ENCODE measurements at regions not wholly inside any gene's neighbourhood (a gene's known extent, or its start where the extent isn't known, plus 50 kb on each side); places are given as distances from the start of the nearest gene placed in this dataset.

- Histone ChIP-seq H3K27me3 (replicated peaks; ENCODE audit: insufficient read depth, low read depth, low read length, poor library complexity) (no peaks in the 10 kb centered on the region), H3K36me3 (ENCODE audit: insufficient read depth, low read length, poor library complexity, severe bottlenecking) (no peaks in the 10 kb centered on the region), H3K9me3 (ENCODE audit: low read depth, low read length, poor library complexity, severe bottlenecking) (no peaks in the 10 kb centered on the region), H3K4me3 (ENCODE audit: low read depth, low read length, poor library complexity, severe bottlenecking) (no peak overlapping the region), H3K27ac (ENCODE audit: low read depth, low read length, poor library complexity, severe bottlenecking) (no peak overlapping the region), H3K4me1 (ENCODE audit: insufficient read depth, low read length, poor library complexity, severe bottlenecking) (peaks cover 12% of the 10 kb centered on the region)
- TF ChIP-seq CTCF (conservative IDR thresholded peaks at IDR 0.05; ENCODE audit: low read depth, low read length) (no peak), EZH2 (IDR thresholded peaks at IDR 0.05; ENCODE audit: borderline replicate concordance, low read depth, low read length, poor library complexity, severe bottlenecking) (no peak)
- ChIA-PET CTCF (no interaction called here), POLR2A (ENCODE audit: low non-redundant PET) (no interaction called here)
- peak; percentile 90 for DNase-seq (ENCODE audit: low spot score)
- BruUV-seq (replicated peaks), result no TSS peak
- intact Hi-C loops (cut with micrococcal nuclease; ENCODE audit: unreplicated experiment), result loop anchor here (10.0 kb wide), 1 partner anchor 712 kb away; the partner anchor contains the start of gene LRFN5
These were observed 710.0 kb downstream of the LRFN5 start for GRCh38 chr14:42316693-42317092.

GRCh38 chr14:42311876-42312275 is 705.2 kb downstream of the LRFN5 start:
- Histone ChIP-seq H3K4me3 (ENCODE audit: low read depth, low read length, poor library complexity, severe bottlenecking) (no peak overlapping the region), H3K9me3 (ENCODE audit: low read depth, low read length, poor library complexity, severe bottlenecking) (peaks cover 13% of the 10 kb centered on the region), H3K36me3 (ENCODE audit: insufficient read depth, low read length, poor library complexity, severe bottlenecking) (no peaks in the 10 kb centered on the region), H3K4me1 (ENCODE audit: insufficient read depth, low read length, poor library complexity, severe bottlenecking) (peaks cover 7% of the 10 kb centered on the region), H3K27ac (ENCODE audit: low read depth, low read length, poor library complexity, severe bottlenecking) (no peak overlapping the region), H3K27me3 (replicated peaks; ENCODE audit: insufficient read depth, low read depth, low read length, poor library complexity) (no peaks in the 10 kb centered on the region)
- ChIA-PET POLR2A (ENCODE audit: low non-redundant PET) (no interaction called here), CTCF (no interaction called here)
- TF ChIP-seq CTCF (conservative IDR thresholded peaks at IDR 0.05; ENCODE audit: low read depth, low read length) (no peak), EZH2 (IDR thresholded peaks at IDR 0.05; ENCODE audit: borderline replicate concordance, low read depth, low read length, poor library complexity, severe bottlenecking) (no peak)
- BruUV-seq (replicated peaks), result no TSS peak
- DNase-seq (ENCODE audit: low spot score), result no peak
- intact Hi-C loops (cut with micrococcal nuclease; ENCODE audit: unreplicated experiment), result loop anchor here (10.0 kb wide), 1 partner anchor 707 kb away; the partner anchor contains the start of gene LRFN5

GRCh38 chr14:42307239-42307825 is 700.7 kb downstream of the LRFN5 start:
- no peak overlapping the region for H3K4me3 ChIP-seq (ENCODE audit: low read depth, low read length, poor library complexity, severe bottlenecking)
- DNase-seq (ENCODE audit: low spot score), result no peak
- no peak overlapping the region for H3K27ac ChIP-seq (ENCODE audit: low read depth, low read length, poor library complexity, severe bottlenecking)
- ChIA-PET POLR2A (ENCODE audit: low non-redundant PET) (no interaction called here), CTCF (no interaction called here)
- no peaks in the 10 kb centered on the region for H3K4me1 ChIP-seq (ENCODE audit: insufficient read depth, low read length, poor library complexity, severe bottlenecking)
- peaks cover 19% of the 10 kb centered on the region for H3K9me3 ChIP-seq (ENCODE audit: low read depth, low read length, poor library complexity, severe bottlenecking)
- no peaks in the 10 kb centered on the region for H3K36me3 ChIP-seq (ENCODE audit: insufficient read depth, low read length, poor library complexity, severe bottlenecking)
- no peak for TF ChIP-seq CTCF (conservative IDR thresholded peaks at IDR 0.05; ENCODE audit: low read depth, low read length)
- no peak for TF ChIP-seq EZH2 (IDR thresholded peaks at IDR 0.05; ENCODE audit: borderline replicate concordance, low read depth, low read length, poor library complexity, severe bottlenecking)
- intact Hi-C loops (cut with micrococcal nuclease; ENCODE audit: unreplicated experiment), result no loop called here
- BruUV-seq (replicated peaks), result no TSS peak
- H3K27me3 ChIP-seq (replicated peaks; ENCODE audit: insufficient read depth, low read depth, low read length, poor library complexity), result no peaks in the 10 kb centered on the region
